Liver (tissue), 8 donors: ENCODE measurements at regions not wholly inside any gene's neighbourhood (a gene's known extent, or its start where the extent isn't known, plus 50 kb on each side); places are given as distances from the start of the nearest gene placed in this dataset.

Source experiments
- DNase-seq: peaks from one replicate; pipeline ENCODE4 v3.0.0-alpha.2; 2017; ENCODE audit warnings: low spot score
- H3K27ac ChIP-seq, 2 donors: one replicate each; pipeline ENCODE4 v1.7.0; 2013; ENCODE audit warnings: inconsistent platforms in 2 of 2, low read length in 2 of 2, control low read depth in 1 of 2, low read depth in 1 of 2, mild to moderate bottlenecking in 1 of 2
- H3K27me3 ChIP-seq, 4 donors: one replicate each; pipeline versions ENCODE4 v1.6.1 to v1.7.0; 2013; ENCODE audit warnings: low read length in 3 of 4, inconsistent platforms in 1 of 4, mild to moderate bottlenecking in 1 of 4, moderate library complexity in 1 of 4; ENCODE audit not compliant: control insufficient read depth in 4 of 4, insufficient read depth in 4 of 4
- H3K36me3 ChIP-seq, 4 donors: one replicate each; pipeline versions ENCODE4 v1.6.1 to v1.7.0; 2013; ENCODE audit warnings: low read length in 3 of 4, mild to moderate bottlenecking in 3 of 4, low read depth in 1 of 4, moderate library complexity in 1 of 4; ENCODE audit not compliant: control insufficient read depth in 4 of 4, insufficient read depth in 3 of 4
- H3K4me1 ChIP-seq, 4 donors: one replicate each; pipeline versions ENCODE4 v1.6.1 to v1.7.0; 2013; ENCODE audit warnings: low read length in 3 of 4, mild to moderate bottlenecking in 3 of 4, moderate library complexity in 1 of 4; ENCODE audit not compliant: control insufficient read depth in 4 of 4, insufficient read depth in 4 of 4
- H3K4me3 ChIP-seq, 3 donors: one replicate each; pipeline versions ENCODE4 v1.6.1 to v1.7.0; 2013; ENCODE audit warnings: low read length in 3 of 3, control low read depth in 1 of 3, low read depth in 1 of 3, mild to moderate bottlenecking in 1 of 3
- H3K9ac ChIP-seq, 2 donors: one replicate each; pipeline ENCODE4 v1.7.0; 2013; ENCODE audit warnings: low read length in 2 of 2, mild to moderate bottlenecking in 2 of 2, moderate library complexity in 2 of 2, control low read depth in 1 of 2, low read depth in 1 of 2
- H3K9me3 ChIP-seq, 4 donors: one replicate each; pipeline versions ENCODE4 v1.6.1 to v1.7.0; 2013; ENCODE audit warnings: low read length in 3 of 4; ENCODE audit not compliant: control insufficient read depth in 4 of 4
- CTCF ChIP-seq: fragments of 150-350 bp; IDR thresholded peaks from 2 replicates; pipeline ENCODE4 v1.5.1; 2017; ENCODE audit warnings: improper control_type of control experiment, low read depth, low read length; ENCODE audit not compliant: missing input control
- EGR1 ChIP-seq, 2 donors: IDR thresholded peaks; 2 replicates each; pipeline ENCODE4 v1.6.1; 2016 to 2018; ENCODE audit warnings: antibody characterized with exemption in 2 of 2, low read depth in 2 of 2
- FOXA1 ChIP-seq: IDR thresholded peaks from 2 replicates; pipeline ENCODE4 v1.6.1; 2016; ENCODE audit warnings: antibody characterized with exemption
- FOXA2 ChIP-seq: IDR thresholded peaks from 2 replicates; pipeline ENCODE4 v1.6.1; 2016; ENCODE audit warnings: antibody characterized with exemption
- GABPA ChIP-seq, 2 donors: IDR thresholded peaks in 1 of 2; conservative IDR thresholded peaks in 1 of 2; 2 replicates each; pipeline ENCODE4 v1.6.1; 2016; ENCODE audit warnings: antibody characterized with exemption in 2 of 2, mild to moderate bottlenecking in 1 of 2, moderate library complexity in 1 of 2
- HNF4A ChIP-seq, 2 donors: conservative IDR thresholded peaks; 2 replicates each; pipeline ENCODE4 v1.6.1; 2016; ENCODE audit warnings: antibody characterized with exemption in 2 of 2, mild to moderate bottlenecking in 2 of 2
- HNF4G ChIP-seq: IDR thresholded peaks from 2 replicates; pipeline ENCODE4 v1.6.1; 2016; ENCODE audit warnings: antibody characterized with exemption
- JUND ChIP-seq, 2 donors: IDR thresholded peaks; 2 replicates each; pipeline ENCODE4 v1.6.1; 2016; ENCODE audit warnings: antibody characterized with exemption in 2 of 2
- MAX ChIP-seq: IDR thresholded peaks from 2 replicates; pipeline ENCODE4 v1.6.1; 2016; ENCODE audit warnings: antibody characterized with exemption
- NR2F2 ChIP-seq: IDR thresholded peaks from 2 replicates; pipeline ENCODE4 v1.6.1; 2016; ENCODE audit warnings: antibody characterized with exemption
- RAD21 ChIP-seq, 2 donors: IDR thresholded peaks; 2 replicates each; pipeline ENCODE4 v1.6.1; 2016; ENCODE audit warnings: antibody characterized with exemption in 2 of 2, mild to moderate bottlenecking in 2 of 2
- REST ChIP-seq: IDR thresholded peaks from 2 replicates; pipeline ENCODE4 v1.6.1; 2016; ENCODE audit warnings: antibody characterized with exemption, mild to moderate bottlenecking
- RXRA ChIP-seq, 2 donors: IDR thresholded peaks; 2 replicates each; pipeline ENCODE4 v1.6.1; 2017 to 2018; ENCODE audit warnings: antibody characterized with exemption in 2 of 2, mild to moderate bottlenecking in 1 of 2
- SP1 ChIP-seq: IDR thresholded peaks from 2 replicates; pipeline ENCODE4 v1.6.1; 2018; ENCODE audit warnings: antibody characterized with exemption, mild to moderate bottlenecking
- TAF1 ChIP-seq: conservative IDR thresholded peaks from 2 replicates; pipeline ENCODE4 v1.6.1; 2016; ENCODE audit warnings: antibody characterized with exemption, mild to moderate bottlenecking
- YY1 ChIP-seq: IDR thresholded peaks from 2 replicates; pipeline ENCODE4 v1.6.1; 2016; ENCODE audit warnings: antibody characterized with exemption, mild to moderate bottlenecking
- ZBTB33 ChIP-seq: IDR thresholded peaks from 2 replicates; pipeline ENCODE4 v1.6.1; 2016; ENCODE audit warnings: antibody characterized with exemption
- WGBS: extraction: QIAGEN DNeasy Blood & Tissue Kit; methylation state at CpG from one replicate; pipeline ENCODE4 v1.1.7; 2013; 5-methylcytosine and 5-hydroxymethylcytosine counted together
- TF ChIP-seq, protein P1 (sequence below): IDR thresholded peaks from 2 replicates; pipeline ENCODE4 v1.6.1; 2016; ENCODE audit warnings: antibody characterized with exemption
- donor health status: healthy.
- donor health status: healthy.
- donor health status: healthy.
- donor health status: healthy.
- donor health status: healthy.

GRCh38 chr6:14634072-14634471 lies 516.5 kb downstream of the CD83 start:
- WGBS = 86% methylated on average over 9 of the region's 9 CpGs
- no peaks in the 10 kb centered on the region for H3K4me1 ChIP-seq
- no peak for DNase-seq
- no peak overlapping the region for H3K27ac ChIP-seq
- H3K4me3 ChIP-seq = no peak overlapping the region
- H3K36me3 ChIP-seq = no peaks in the 10 kb centered on the region
- H3K27me3 ChIP-seq = peaks cover 0 to 4% (median 0%) of the 10 kb centered on the region in 4 donors
- H3K9me3 ChIP-seq = no peaks in the 10 kb centered on the region
- no peak overlapping the region for H3K9ac ChIP-seq
- TF ChIP-seq, protein P1, sequence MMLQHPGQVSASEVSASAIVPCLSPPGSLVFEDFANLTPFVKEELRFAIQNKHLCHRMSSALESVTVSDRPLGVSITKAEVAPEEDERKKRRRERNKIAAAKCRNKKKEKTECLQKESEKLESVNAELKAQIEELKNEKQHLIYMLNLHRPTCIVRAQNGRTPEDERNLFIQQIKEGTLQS = no peak
- TF ChIP-seq REST = no peak
- TF ChIP-seq GABPA (IDR thresholded peaks at IDR 0.05 in 1 of 2, conservative IDR thresholded peaks at IDR 0.05 in 1 of 2) = no peak
- no peak for TF ChIP-seq SP1
- no peak for TF ChIP-seq NR2F2
- no peak for TF ChIP-seq EGR1 (IDR thresholded peaks at IDR 0.05; ENCODE audit: low read depth in 2 of 2)
- no peak for TF ChIP-seq JUND (IDR thresholded peaks at IDR 0.05)
- TF ChIP-seq TAF1 = no peak
- TF ChIP-seq HNF4G = no peak
- no peak for TF ChIP-seq RAD21 (IDR thresholded peaks at IDR 0.05)
- TF ChIP-seq FOXA2 = no peak
- TF ChIP-seq HNF4A (conservative IDR thresholded peaks at IDR 0.05) = no peak
- TF ChIP-seq FOXA1 = no peak
- TF ChIP-seq CTCF = no peak
- no peak for TF ChIP-seq YY1
- TF ChIP-seq ZBTB33 = no peak
- no peak for TF ChIP-seq MAX
- TF ChIP-seq RXRA (IDR thresholded peaks at IDR 0.05) = no peak

DNA sequence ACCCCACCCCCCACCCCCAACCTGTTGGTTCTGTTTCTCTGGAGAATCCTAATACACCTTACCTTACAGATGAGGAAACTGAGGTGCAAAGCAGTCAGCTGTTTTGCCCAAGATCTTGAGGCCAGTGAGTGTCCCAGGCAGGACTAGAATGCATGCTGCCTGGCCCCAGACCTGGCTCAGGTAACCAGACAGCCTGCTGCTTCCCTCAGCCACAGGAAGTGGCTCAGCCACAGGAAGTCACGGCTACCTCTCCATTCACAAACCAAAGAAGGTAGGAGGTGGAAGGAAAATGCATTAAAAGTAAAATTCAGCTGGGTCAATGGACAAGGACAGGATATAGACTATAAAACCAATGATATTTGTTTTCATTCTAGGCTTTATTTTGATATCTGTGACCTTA lies 517.6 kb downstream of the CD83 start:
- 0% methylated on average over 1 of the region's 1 CpG for WGBS
- DNase-seq = no peak
- Histone ChIP-seq H3K9ac (no peak overlapping the region), H3K4me1 (no peaks in the 10 kb centered on the region), H3K27ac (no peak overlapping the region), H3K36me3 (no peaks in the 10 kb centered on the region), H3K9me3 (no peaks in the 10 kb centered on the region), H3K4me3 (no peak overlapping the region), H3K27me3 (peaks cover 0 to 4% (median 0%) of the 10 kb centered on the region in 4 donors)
- TF ChIP-seq HNF4G = no peak
- TF ChIP-seq JUND (IDR thresholded peaks at IDR 0.05) = no peak
- TF ChIP-seq MAX = no peak
- TF ChIP-seq RXRA (IDR thresholded peaks at IDR 0.05) = no peak
- TF ChIP-seq TAF1 = no peak
- TF ChIP-seq EGR1 (IDR thresholded peaks at IDR 0.05; ENCODE audit: low read depth in 2 of 2) = no peak
- TF ChIP-seq, protein P1 = no peak
- TF ChIP-seq ZBTB33 = no peak
- no peak for TF ChIP-seq YY1
- no peak for TF ChIP-seq HNF4A (conservative IDR thresholded peaks at IDR 0.05)
- TF ChIP-seq REST = no peak
